ENCODE measurements at regions not wholly inside any gene's neighbourhood (a gene's known extent, or its start where the extent isn't known, plus 50 kb on each side); places are given as distances from the start of the nearest gene placed in this dataset.

GRCh38 chr10:63767138-63767801, 246.1 kb downstream of the REEP3 start:
- Mint-ChIP-seq H3K27ac (ENCODE audit: unreplicated experiment) (peak overlapping the region; percentile 99), H3K9me3 (ENCODE audit: low read depth) (no peaks in the 10 kb centered on the region), H3K4me1 (ENCODE audit: low read depth) (peaks cover 58% of the 10 kb centered on the region), H3K27me3 (ENCODE audit: low read depth) (no peaks in the 10 kb centered on the region), H3K36me3 (ENCODE audit: low read depth) (peaks cover 3% of the 10 kb centered on the region), H3K4me3 (ENCODE audit: unreplicated experiment) (peak overlapping the region; percentile 54)
- DNase-seq (ENCODE audit: low spot score) = no peak
- peak; percentile 89 for TF ChIP-seq CTCF (IDR thresholded peaks at IDR 0.05)

GRCh38 chr10:63769367-63769766, 248.2 kb downstream of the REEP3 start:
- no peak for TF ChIP-seq CTCF (IDR thresholded peaks at IDR 0.05)
- Mint-ChIP-seq H3K9me3 (ENCODE audit: low read depth) (no peaks in the 10 kb centered on the region), H3K27ac (ENCODE audit: unreplicated experiment) (no peak overlapping the region), H3K4me1 (ENCODE audit: low read depth) (peaks cover 63% of the 10 kb centered on the region), H3K36me3 (ENCODE audit: low read depth) (peaks cover 3% of the 10 kb centered on the region), H3K4me3 (ENCODE audit: unreplicated experiment) (no peak overlapping the region), H3K27me3 (ENCODE audit: low read depth) (no peaks in the 10 kb centered on the region)
- DNase-seq (ENCODE audit: low spot score) = no peak

- Mint-ChIP-seq H3K27me3 (ENCODE audit: low read depth) (no peaks in the 10 kb centered on the region), H3K4me3 (ENCODE audit: unreplicated experiment) (no peak overlapping the region), H3K4me1 (ENCODE audit: low read depth) (peaks cover 51% of the 10 kb centered on the region), H3K27ac (ENCODE audit: unreplicated experiment) (no peak overlapping the region), H3K9me3 (ENCODE audit: low read depth) (no peaks in the 10 kb centered on the region), H3K36me3 (ENCODE audit: low read depth) (peaks cover 3% of the 10 kb centered on the region)
- no peak for TF ChIP-seq CTCF (IDR thresholded peaks at IDR 0.05)
- DNase-seq (ENCODE audit: low spot score) = no peak
Measured at GRCh38 chr10:63770523-63770922, 249.3 kb downstream of the REEP3 start.

GRCh38 chr10:63772491-63772890, 251.3 kb downstream of the REEP3 start:
- peaks cover 2% of the 10 kb centered on the region for H3K27me3 Mint-ChIP-seq (ENCODE audit: low read depth)
- no peak overlapping the region for H3K27ac Mint-ChIP-seq (ENCODE audit: unreplicated experiment)
- no peaks in the 10 kb centered on the region for H3K9me3 Mint-ChIP-seq (ENCODE audit: low read depth)
- TF ChIP-seq CTCF (IDR thresholded peaks at IDR 0.05) = no peak
- DNase-seq (ENCODE audit: low spot score) = no peak
- H3K4me3 Mint-ChIP-seq (ENCODE audit: unreplicated experiment) = no peak overlapping the region
- H3K4me1 Mint-ChIP-seq (ENCODE audit: low read depth) = peaks cover 33% of the 10 kb centered on the region
- peaks cover 3% of the 10 kb centered on the region for H3K36me3 Mint-ChIP-seq (ENCODE audit: low read depth)

GRCh38 chr10:63773106-63773505, 251.9 kb downstream of the REEP3 start:
- peaks cover 27% of the 10 kb centered on the region for H3K4me1 Mint-ChIP-seq (ENCODE audit: low read depth)
- peaks cover 2% of the 10 kb centered on the region for H3K27me3 Mint-ChIP-seq (ENCODE audit: low read depth)
- DNase-seq (ENCODE audit: low spot score) = no peak
- peaks cover 3% of the 10 kb centered on the region for H3K36me3 Mint-ChIP-seq (ENCODE audit: low read depth)
- no peak overlapping the region for H3K27ac Mint-ChIP-seq (ENCODE audit: unreplicated experiment)
- H3K4me3 Mint-ChIP-seq (ENCODE audit: unreplicated experiment) = no peak overlapping the region
- H3K9me3 Mint-ChIP-seq (ENCODE audit: low read depth) = no peaks in the 10 kb centered on the region
- TF ChIP-seq CTCF (IDR thresholded peaks at IDR 0.05) = no peak
